ENCODE measurements at regions not wholly inside any gene's neighbourhood (a gene's known extent, or its start where the extent isn't known, plus 50 kb on each side); places are given as distances from the start of the nearest gene placed in this dataset.
"Not testable (repeated sequence)": the region's sequence is repeated elsewhere in the genome, so short reads cannot be mapped to it uniquely, and the experiment has no call there.

- DNase-seq, result no peak
Observed at GRCh38 chr7:96770758-96771157, 61.1 kb upstream of the SEM1 start.

GRCh38 chr7:96772139-96772694 lies 62.6 kb upstream of the SEM1 start:
- DNase-seq, result no peak

- DNase-seq, result no peak
Observed at GRCh38 chr7:96773483-96773882, 63.8 kb upstream of the SEM1 start.

GRCh38 chr7:96774358-96774757 lies 64.7 kb upstream of the SEM1 start:
- DNase-seq, result no peak

- DNase-seq, result no peak
Observed at GRCh38 chr7:96775046-96775445, 65.4 kb upstream of the SEM1 start.

GRCh38 chr7:96778263-96778662 lies 68.6 kb upstream of the SEM1 start:
- no peak for DNase-seq

GRCh38 chr7:96781919-96782318 lies 72.3 kb upstream of the SEM1 start:
- DNase-seq, result no peak

- DNase-seq, result not testable (repeated sequence)
Observed at GRCh38 chr7:96782686-96783298, 73.1 kb upstream of the SEM1 start.

- no peak for DNase-seq
Observed at GRCh38 chr7:96784597-96784996, 75.0 kb upstream of the SEM1 start.

- no peak for DNase-seq
Observed at GRCh38 chr7:96786261-96786997, 76.8 kb upstream of the SEM1 start.

- DNase-seq, result no peak
Observed at GRCh38 chr7:96786998-96787395, 77.4 kb upstream of the SEM1 start.

GRCh38 chr7:96789914-96790313 lies 80.3 kb upstream of the SEM1 start:
- DNase-seq, result no peak

- DNase-seq, result no peak
Observed at GRCh38 chr7:96792115-96792514, 82.5 kb upstream of the SEM1 start.

GRCh38 chr7:96794063-96794462 lies 84.4 kb upstream of the SEM1 start:
- no peak for DNase-seq

GRCh38 chr7:96800122-96800521 lies 90.5 kb upstream of the SEM1 start:
- no peak for DNase-seq

- no peak for DNase-seq
Observed at GRCh38 chr7:96800824-96801223, 91.2 kb upstream of the SEM1 start.

GRCh38 chr7:96819111-96819700 lies 109.6 kb upstream of the SEM1 start:
- DNase-seq, result no peak

GRCh38 chr7:96821131-96821530 lies 111.5 kb upstream of the SEM1 start:
- DNase-seq, result not testable (repeated sequence)

GRCh38 chr7:96822824-96823223 lies 113.2 kb upstream of the SEM1 start:
- no peak for DNase-seq

GRCh38 chr7:96823274-96823673 lies 113.6 kb upstream of the SEM1 start:
- no peak for DNase-seq

GRCh38 chr7:96824686-96825085 lies 115.0 kb upstream of the SEM1 start:
- DNase-seq, result no peak

- DNase-seq, result no peak
Observed at GRCh38 chr7:96825285-96825684, 115.6 kb upstream of the SEM1 start.

- DNase-seq, result no peak
Observed at GRCh38 chr7:96826089-96826488, 116.4 kb upstream of the SEM1 start.

- no peak for DNase-seq
Observed at GRCh38 chr7:96827701-96828100, 118.1 kb upstream of the SEM1 start.
